ENCODE measurements at regions not wholly inside any gene's neighbourhood (a gene's known extent, or its start where the extent isn't known, plus 50 kb on each side); places are given as distances from the start of the nearest gene placed in this dataset.
A peak's percentile ranks its signal among the peaks of the same experiment; 100 is the strongest.

GRCh38 chr3:126269354-126269753 is 87.9 kb downstream of the KLF15 start:
- no peaks in the 10 kb centered on the region for H3K36me3 ChIP-seq (ENCODE audit: low read depth)
- DNase-seq (no peak), ATAC-seq (no peak)
- intact Hi-C loops (cut with DNase I, micrococcal nuclease): no loop called here
- no peak for TF ChIP-seq CTCF (IDR thresholded peaks at IDR 0.05)
- H3K4me1 ChIP-seq (ENCODE audit: low read depth): peaks cover 4% of the 10 kb centered on the region
- H3K4me3 ChIP-seq: no peak overlapping the region
- no peaks in the 10 kb centered on the region for H3K9me3 ChIP-seq

GRCh38 chr3:126268866-126269265 is 88.3 kb downstream of the KLF15 start:
- Histone ChIP-seq H3K4me3 (no peak overlapping the region), H3K36me3 (ENCODE audit: low read depth) (no peaks in the 10 kb centered on the region), H3K9me3 (no peaks in the 10 kb centered on the region), H3K4me1 (ENCODE audit: low read depth) (peaks cover 4% of the 10 kb centered on the region)
- intact Hi-C loops (cut with DNase I, micrococcal nuclease): no loop called here
- no peak for ATAC-seq
- no peak for TF ChIP-seq CTCF (IDR thresholded peaks at IDR 0.05)
- DNase-seq: no peak

GRCh38 chr3:126267976-126268615 is 87.7 kb upstream of the ALDH1L1 start:
- H3K9me3 ChIP-seq: no peaks in the 10 kb centered on the region
- H3K36me3 ChIP-seq (ENCODE audit: low read depth): no peaks in the 10 kb centered on the region
- no peak for DNase-seq
- H3K4me3 ChIP-seq: no peak overlapping the region
- intact Hi-C loops (cut with DNase I, micrococcal nuclease): no loop called here
- no peak for ATAC-seq
- no peak for TF ChIP-seq CTCF (IDR thresholded peaks at IDR 0.05)
- H3K4me1 ChIP-seq (ENCODE audit: low read depth): peaks cover 4% of the 10 kb centered on the region

GRCh38 chr3:126267169-126267975 is 87.0 kb upstream of the ALDH1L1 start:
- TF ChIP-seq CTCF (IDR thresholded peaks at IDR 0.05): no peak
- intact Hi-C loops (cut with DNase I, micrococcal nuclease): no loop called here
- Histone ChIP-seq H3K4me3 (no peak overlapping the region), H3K9me3 (no peaks in the 10 kb centered on the region), H3K36me3 (ENCODE audit: low read depth) (no peaks in the 10 kb centered on the region), H3K4me1 (ENCODE audit: low read depth) (peaks cover 4% of the 10 kb centered on the region)
- DNase-seq (peak; percentile 21 to 61 (median 51)), ATAC-seq (peak; percentile 59)

GRCh38 chr3:126266850-126267168 is 86.4 kb upstream of the ALDH1L1 start:
- no peak for TF ChIP-seq CTCF (IDR thresholded peaks at IDR 0.05)
- intact Hi-C loops (cut with DNase I, micrococcal nuclease): no loop called here
- peaks cover 4% of the 10 kb centered on the region for H3K4me1 ChIP-seq (ENCODE audit: low read depth)

More at GRCh38 chr3:126266850-126267168, 86.4 kb upstream of the ALDH1L1 start:
- Histone ChIP-seq H3K9me3 (no peaks in the 10 kb centered on the region), H3K4me3 (no peak overlapping the region), H3K36me3 (ENCODE audit: low read depth) (no peaks in the 10 kb centered on the region)
- DNase-seq (no peak), ATAC-seq (no peak)

Measured in mucosa of descending colon (tissue), 3 donors.